OCI-LY3 (cell line): ENCODE measurements at regions not wholly inside any gene's neighbourhood (a gene's known extent, or its start where the extent isn't known, plus 50 kb on each side); places are given as distances from the start of the nearest gene placed in this dataset.

Source experiments
- H2AFZ ChIP-seq: fragments of 200-600, 300-600 bp; shearing (Covaris generic); 2 replicates; pipeline ENCODE4 v1.6.0; 2014; ENCODE audit warnings: antibody characterized with exemption, low read depth, low read length
- H3K27ac ChIP-seq: fragments of 200-600, 300-600 bp; sonication (generic); 2 replicates; pipeline ENCODE4 v1.5.1; 2014; ENCODE audit warnings: mild to moderate bottlenecking, low read length, moderate library complexity, mixed read lengths
- H3K27me3 ChIP-seq: fragments of 200-600, 300-600 bp; sonication (generic); 2 replicates; pipeline ENCODE4 v1.6.1; 2014; ENCODE audit warnings: low read depth, low read length, mixed read lengths
- H3K36me3 ChIP-seq: fragments of 200-600, 300-600 bp; sonication (generic); replicated peaks from 2 replicates; pipeline ENCODE3; 2014; ENCODE audit warnings: low read depth, low read length, mixed read lengths
- H3K4me1 ChIP-seq: fragments of 300-600, 200-600 bp; sonication (generic); 2 replicates; pipeline ENCODE4 v1.6.1; 2014; ENCODE audit warnings: low read length, mixed read lengths
- H3K4me2 ChIP-seq: fragments of 200-600, 300-600 bp; sonication (generic); 2 replicates; pipeline ENCODE4 v1.6.1; 2014; ENCODE audit warnings: low read length, mixed read lengths
- H3K4me3 ChIP-seq: fragments of 300-600, 200-600 bp; sonication (generic); 2 replicates; pipeline ENCODE4 v1.5.1; 2014; ENCODE audit warnings: antibody characterized with exemption, mild to moderate bottlenecking, low read length, moderate library complexity
- H3K79me2 ChIP-seq: fragments of 300-600, 200-600 bp; shearing (Covaris generic); 2 replicates; pipeline ENCODE4 v1.6.1; 2014; ENCODE audit warnings: mild to moderate bottlenecking, low read length, mixed read lengths
- H3K9ac ChIP-seq: fragments of 300-600, 200-600 bp; shearing (Covaris generic); 2 replicates; pipeline ENCODE4 v1.6.0; 2014; ENCODE audit warnings: mild to moderate bottlenecking, low read length, moderate library complexity
- H3K9me3 ChIP-seq: fragments of 200-600, 300-600 bp; shearing (Covaris generic); 2 replicates; pipeline ENCODE4 v1.6.1; 2014; ENCODE audit warnings: low read length, mixed read lengths; ENCODE audit not compliant: insufficient read depth
- H4K20me1 ChIP-seq: fragments of 200-600, 300-600 bp; sonication (generic); 2 replicates; pipeline ENCODE4 v1.6.1; 2016; ENCODE audit warnings: low read length, mixed read lengths; ENCODE audit not compliant: insufficient read depth
- EZH2phosphoT487 ChIP-seq: fragments of 200-600 bp; shearing (Covaris generic); IDR thresholded peaks from 2 replicates; pipeline ENCODE4 v1.6.1; 2018; ENCODE audit warnings: antibody characterized with exemption, mixed run types, low read depth
- TF ChIP-seq, protein P1 (sequence below): fragments of 200-600, 300-600 bp; sonication (generic); IDR thresholded peaks from 2 replicates; pipeline ENCODE4 v1.5.1; 2014; ENCODE audit warnings: antibody characterized with exemption, low read length, low read depth

DNA sequence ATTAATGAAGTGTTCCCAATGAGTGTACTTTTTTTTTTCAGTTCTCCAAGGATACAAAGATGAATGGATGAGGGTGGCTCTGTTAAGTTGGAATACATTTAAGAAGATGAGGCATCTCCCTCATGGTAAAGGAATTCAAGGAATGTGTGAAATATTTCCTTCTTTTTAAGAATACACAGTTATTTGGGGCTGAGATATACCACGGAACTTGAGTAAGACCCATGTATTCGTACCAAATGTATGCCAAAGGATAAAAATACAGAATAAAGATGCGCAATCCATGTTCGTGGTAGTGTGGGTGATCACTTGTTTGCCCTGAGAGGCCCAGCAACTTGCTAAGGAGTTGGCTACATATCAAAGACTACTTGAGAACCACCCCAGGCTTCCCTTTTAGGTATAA, 164.2 kb upstream of the TCF21 start:
- H3K36me3 ChIP-seq: no peaks in the 10 kb centered on the region
- no peaks in the 10 kb centered on the region for H3K79me2 ChIP-seq
- no peak overlapping the region for H3K27ac ChIP-seq
- TF ChIP-seq, protein P1, sequence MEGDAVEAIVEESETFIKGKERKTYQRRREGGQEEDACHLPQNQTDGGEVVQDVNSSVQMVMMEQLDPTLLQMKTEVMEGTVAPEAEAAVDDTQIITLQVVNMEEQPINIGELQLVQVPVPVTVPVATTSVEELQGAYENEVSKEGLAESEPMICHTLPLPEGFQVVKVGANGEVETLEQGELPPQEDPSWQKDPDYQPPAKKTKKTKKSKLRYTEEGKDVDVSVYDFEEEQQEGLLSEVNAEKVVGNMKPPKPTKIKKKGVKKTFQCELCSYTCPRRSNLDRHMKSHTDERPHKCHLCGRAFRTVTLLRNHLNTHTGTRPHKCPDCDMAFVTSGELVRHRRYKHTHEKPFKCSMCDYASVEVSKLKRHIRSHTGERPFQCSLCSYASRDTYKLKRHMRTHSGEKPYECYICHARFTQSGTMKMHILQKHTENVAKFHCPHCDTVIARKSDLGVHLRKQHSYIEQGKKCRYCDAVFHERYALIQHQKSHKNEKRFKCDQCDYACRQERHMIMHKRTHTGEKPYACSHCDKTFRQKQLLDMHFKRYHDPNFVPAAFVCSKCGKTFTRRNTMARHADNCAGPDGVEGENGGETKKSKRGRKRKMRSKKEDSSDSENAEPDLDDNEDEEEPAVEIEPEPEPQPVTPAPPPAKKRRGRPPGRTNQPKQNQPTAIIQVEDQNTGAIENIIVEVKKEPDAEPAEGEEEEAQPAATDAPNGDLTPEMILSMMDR: no peak
- no peak for TF ChIP-seq EZH2phosphoT487
- H3K4me2 ChIP-seq: no peak overlapping the region
- H3K4me3 ChIP-seq: no peak overlapping the region
- H3K4me1 ChIP-seq: no peaks in the 10 kb centered on the region
- H3K9me3 ChIP-seq: no peaks in the 10 kb centered on the region
- no peaks in the 10 kb centered on the region for H4K20me1 ChIP-seq
- H3K27me3 ChIP-seq: no peaks in the 10 kb centered on the region
- no peak overlapping the region for H2AFZ ChIP-seq
- no peak overlapping the region for H3K9ac ChIP-seq

DNA sequence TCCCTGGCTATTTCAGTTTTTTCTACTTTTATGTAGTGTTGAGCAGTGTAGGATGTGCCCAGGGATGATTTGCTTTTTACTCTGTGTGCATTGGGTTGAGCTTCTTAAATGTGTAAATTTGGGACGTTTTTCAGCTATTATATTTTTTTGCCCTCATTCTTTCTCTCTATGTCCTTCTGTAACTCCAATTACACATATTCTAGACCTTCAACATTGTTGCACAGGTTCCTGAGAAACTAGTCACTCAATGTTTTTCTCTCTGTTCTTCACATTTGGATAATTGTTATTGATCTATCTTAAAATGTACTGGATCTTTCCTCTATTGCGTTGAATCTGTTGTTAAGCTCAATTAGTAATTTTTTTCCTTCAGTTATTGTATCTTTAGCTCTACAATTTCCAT, 162.7 kb upstream of the TCF21 start:
- Histone ChIP-seq H3K27me3 (no peaks in the 10 kb centered on the region), H3K27ac (no peak overlapping the region), H3K4me2 (no peak overlapping the region), H3K79me2 (no peaks in the 10 kb centered on the region), H3K9me3 (no peaks in the 10 kb centered on the region), H3K4me3 (no peak overlapping the region), H3K36me3 (no peaks in the 10 kb centered on the region), H3K4me1 (no peaks in the 10 kb centered on the region), H2AFZ (no peak overlapping the region), H4K20me1 (no peaks in the 10 kb centered on the region), H3K9ac (no peak overlapping the region)
- TF ChIP-seq, protein P1: no peak
- no peak for TF ChIP-seq EZH2phosphoT487

DNA sequence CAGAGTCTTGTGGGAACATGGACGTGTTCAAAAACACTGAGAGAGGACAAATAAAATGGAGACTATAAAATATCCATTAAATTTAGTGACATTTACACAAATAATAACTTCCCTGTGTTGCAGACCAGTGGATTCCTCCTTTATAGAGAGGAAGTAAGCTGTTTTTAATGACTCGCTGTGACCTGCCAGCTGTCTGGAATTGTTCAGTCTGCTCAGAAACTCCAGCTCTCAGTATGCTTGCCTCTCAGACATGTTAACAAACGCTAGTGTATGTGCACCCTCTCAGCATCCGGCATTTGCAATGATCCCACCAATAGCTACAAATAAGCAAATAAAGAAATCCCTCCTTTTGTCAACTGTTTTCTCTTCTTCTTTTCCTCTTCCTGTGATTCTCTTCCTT, 158.0 kb upstream of the TCF21 start:
- H3K27me3 ChIP-seq: no peaks in the 10 kb centered on the region
- no peak overlapping the region for H3K27ac ChIP-seq
- H3K4me1 ChIP-seq: no peaks in the 10 kb centered on the region
- no peaks in the 10 kb centered on the region for H3K79me2 ChIP-seq
- H3K36me3 ChIP-seq: no peaks in the 10 kb centered on the region
- no peak overlapping the region for H3K9ac ChIP-seq
- no peaks in the 10 kb centered on the region for H3K9me3 ChIP-seq
- H4K20me1 ChIP-seq: no peaks in the 10 kb centered on the region
- H2AFZ ChIP-seq: no peak overlapping the region
- H3K4me3 ChIP-seq: no peak overlapping the region
- TF ChIP-seq, protein P1: no peak
- TF ChIP-seq EZH2phosphoT487: no peak
- H3K4me2 ChIP-seq: no peak overlapping the region

DNA sequence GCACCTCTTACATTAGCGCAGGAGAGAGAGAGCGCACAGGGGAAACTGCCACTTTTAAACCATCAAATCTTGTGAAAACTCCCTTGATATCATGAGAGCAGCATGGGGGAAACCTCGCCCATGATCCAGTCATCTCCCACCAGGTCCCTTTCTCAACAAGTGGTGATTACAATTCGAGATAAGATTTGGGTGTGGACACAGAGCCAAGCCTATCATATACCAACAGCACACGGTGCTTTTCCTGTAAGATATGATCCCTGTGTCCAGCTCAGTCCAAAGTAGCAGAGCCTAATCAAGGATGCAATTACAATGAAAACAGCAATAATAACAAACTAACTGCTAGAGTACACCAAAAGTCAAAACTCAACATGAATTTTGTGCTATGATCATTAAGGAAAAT, 148.7 kb upstream of the TCF21 start:
- no peak for TF ChIP-seq EZH2phosphoT487
- TF ChIP-seq, protein P1: no peak
- Histone ChIP-seq H3K27me3 (no peaks in the 10 kb centered on the region), H3K9me3 (no peaks in the 10 kb centered on the region), H3K36me3 (no peaks in the 10 kb centered on the region), H3K27ac (no peak overlapping the region), H2AFZ (no peak overlapping the region), H3K4me2 (no peak overlapping the region), H3K4me3 (no peak overlapping the region), H3K79me2 (no peaks in the 10 kb centered on the region), H3K9ac (no peak overlapping the region), H3K4me1 (no peaks in the 10 kb centered on the region), H4K20me1 (no peaks in the 10 kb centered on the region)
